ENCODE measurements at regions not wholly inside any gene's neighbourhood (a gene's known extent, or its start where the extent isn't known, plus 50 kb on each side); places are given as distances from the start of the nearest gene placed in this dataset.

DNA sequence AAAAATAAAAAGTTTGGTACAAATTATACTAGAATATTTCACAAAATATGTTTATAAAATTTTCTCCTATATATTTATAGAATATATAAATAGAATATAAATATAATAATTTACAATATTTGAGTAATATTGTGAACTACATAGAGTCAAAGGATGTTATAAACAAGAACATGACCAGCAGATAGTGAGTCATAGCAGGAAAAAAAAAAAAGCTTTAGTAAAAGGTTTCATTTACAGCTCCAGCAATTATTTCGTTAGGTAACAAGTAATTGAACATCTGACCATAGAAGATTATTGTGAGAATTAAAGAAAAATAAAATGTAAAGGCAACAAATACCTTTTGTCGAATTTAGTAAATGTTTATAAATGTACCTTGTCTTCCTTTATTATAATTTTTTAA is 864.1 kb downstream of the PCDH17 start:
- Mint-ChIP-seq H3K9me3 (no peaks in the 10 kb centered on the region), H3K27me3 (ENCODE audit: low read depth) (no peaks in the 10 kb centered on the region), H3K27ac (no peak overlapping the region), H3K4me1 (peaks cover 9 to 10% of the 10 kb centered on the region in 2 experiments), H3K36me3 (ENCODE audit: insufficient read depth in 1 of 3, low read depth in 3 of 3) (no peaks in the 10 kb centered on the region), H3K4me3 (no peak overlapping the region)
- Histone ChIP-seq H2BK5ac (ENCODE audit: insufficient read length, low read length) (no peak overlapping the region), H4K91ac (ENCODE audit: insufficient read length, low read depth, low read length) (no peak overlapping the region), H2BK12ac (ENCODE audit: insufficient read length, low read depth, low read length) (no peak overlapping the region), H2BK20ac (ENCODE audit: low read depth, low read length, poor library complexity, severe bottlenecking) (no peak overlapping the region), H3K14ac (ENCODE audit: insufficient read depth, low read length) (no peak overlapping the region), H3K23ac (ENCODE audit: insufficient read length, low read depth, low read length) (no peak overlapping the region), H3K56ac (ENCODE audit: insufficient read length, low read depth, low read length) (no peak overlapping the region), H4K5ac (ENCODE audit: insufficient read length, low read depth, low read length) (no peak overlapping the region), H3K4me1 (ENCODE audit: insufficient read depth, low read length) (no peaks in the 10 kb centered on the region), H3T11ph (ENCODE audit: low read length) (no peak overlapping the region), H3K9ac (ENCODE audit: extremely low read depth, insufficient read length, low read length) (no peak overlapping the region), H3K79me2 (ENCODE audit: insufficient read depth, low read length) (no peaks in the 10 kb centered on the region), H4K20me1 (ENCODE audit: control insufficient read depth, insufficient read depth, insufficient read length) (no peaks in the 10 kb centered on the region), H2AK5ac (ENCODE audit: insufficient read length, low read length) (no peak overlapping the region), H3K27me3 (ENCODE audit: insufficient read depth, low read length) (no peaks in the 10 kb centered on the region), H3K4ac (ENCODE audit: low read depth, low read length) (no peak overlapping the region), H2BK15ac (ENCODE audit: low read depth, low read length) (no peak overlapping the region), H3K27ac (ENCODE audit: insufficient read length, low read depth, low read length) (no peak overlapping the region), H2AFZ (ENCODE audit: low read length) (no peak overlapping the region), H3K18ac (ENCODE audit: insufficient read length, low read depth, low read length) (no peak overlapping the region), H3K9me3 (ENCODE audit: control insufficient read depth, low read depth, low read length) (no peaks in the 10 kb centered on the region), H3K23me2 (ENCODE audit: insufficient read length, low read depth, low read length, poor library complexity, severe bottlenecking) (no peaks in the 10 kb centered on the region), H3K79me1 (ENCODE audit: insufficient read depth, low read depth, low read length, poor library complexity, severe bottlenecking) (no peaks in the 10 kb centered on the region), H3K4me2 (ENCODE audit: insufficient read depth, insufficient read length, low read length) (no peak overlapping the region), H4K8ac (replicated peaks; ENCODE audit: insufficient read length, low read depth, low read length) (no peak overlapping the region), H2BK120ac (ENCODE audit: low read depth, low read length, poor library complexity, severe bottlenecking) (no peak overlapping the region)
- WGBS (ENCODE audit: extremely low coverage, insufficient read length, low lambda C conversion rate), result no CpG with 5 or more reads among the region's 2 CpGs
- TF ChIP-seq, protein P1, sequence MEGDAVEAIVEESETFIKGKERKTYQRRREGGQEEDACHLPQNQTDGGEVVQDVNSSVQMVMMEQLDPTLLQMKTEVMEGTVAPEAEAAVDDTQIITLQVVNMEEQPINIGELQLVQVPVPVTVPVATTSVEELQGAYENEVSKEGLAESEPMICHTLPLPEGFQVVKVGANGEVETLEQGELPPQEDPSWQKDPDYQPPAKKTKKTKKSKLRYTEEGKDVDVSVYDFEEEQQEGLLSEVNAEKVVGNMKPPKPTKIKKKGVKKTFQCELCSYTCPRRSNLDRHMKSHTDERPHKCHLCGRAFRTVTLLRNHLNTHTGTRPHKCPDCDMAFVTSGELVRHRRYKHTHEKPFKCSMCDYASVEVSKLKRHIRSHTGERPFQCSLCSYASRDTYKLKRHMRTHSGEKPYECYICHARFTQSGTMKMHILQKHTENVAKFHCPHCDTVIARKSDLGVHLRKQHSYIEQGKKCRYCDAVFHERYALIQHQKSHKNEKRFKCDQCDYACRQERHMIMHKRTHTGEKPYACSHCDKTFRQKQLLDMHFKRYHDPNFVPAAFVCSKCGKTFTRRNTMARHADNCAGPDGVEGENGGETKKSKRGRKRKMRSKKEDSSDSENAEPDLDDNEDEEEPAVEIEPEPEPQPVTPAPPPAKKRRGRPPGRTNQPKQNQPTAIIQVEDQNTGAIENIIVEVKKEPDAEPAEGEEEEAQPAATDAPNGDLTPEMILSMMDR (conservative IDR thresholded peaks at IDR 0.05), result no peak
- DNase-seq, result no peak
